ENCODE measurements at regions not wholly inside any gene's neighbourhood (a gene's known extent, or its start where the extent isn't known, plus 50 kb on each side); places are given as distances from the start of the nearest gene placed in this dataset.

GRCh38 chr6:44627883-44628271 is 240.4 kb downstream of the CDC5L start:
- no peak for DNase-seq (ENCODE audit: low spot score in 2 of 2)
- WGBS, result 89% methylated on average over 7 of the region's 7 CpGs

GRCh38 chr6:44628347-44628746 is 240.8 kb downstream of the CDC5L start:
- no peaks in the 10 kb centered on the region for H3K36me3 ChIP-seq
- 80% methylated on average over 3 of the region's 3 CpGs for WGBS
- no peak for DNase-seq (ENCODE audit: low spot score in 2 of 2)
- H3K9me3 ChIP-seq, result no peaks in the 10 kb centered on the region
- H3K27ac ChIP-seq, result no peak overlapping the region
- H3K4me3 ChIP-seq, result no peak overlapping the region
- TF ChIP-seq POLR2AphosphoS5 (IDR thresholded peaks at IDR 0.05), result no peak
- no peak for TF ChIP-seq EP300 (IDR thresholded peaks at IDR 0.05)
- TF ChIP-seq, protein P1, sequence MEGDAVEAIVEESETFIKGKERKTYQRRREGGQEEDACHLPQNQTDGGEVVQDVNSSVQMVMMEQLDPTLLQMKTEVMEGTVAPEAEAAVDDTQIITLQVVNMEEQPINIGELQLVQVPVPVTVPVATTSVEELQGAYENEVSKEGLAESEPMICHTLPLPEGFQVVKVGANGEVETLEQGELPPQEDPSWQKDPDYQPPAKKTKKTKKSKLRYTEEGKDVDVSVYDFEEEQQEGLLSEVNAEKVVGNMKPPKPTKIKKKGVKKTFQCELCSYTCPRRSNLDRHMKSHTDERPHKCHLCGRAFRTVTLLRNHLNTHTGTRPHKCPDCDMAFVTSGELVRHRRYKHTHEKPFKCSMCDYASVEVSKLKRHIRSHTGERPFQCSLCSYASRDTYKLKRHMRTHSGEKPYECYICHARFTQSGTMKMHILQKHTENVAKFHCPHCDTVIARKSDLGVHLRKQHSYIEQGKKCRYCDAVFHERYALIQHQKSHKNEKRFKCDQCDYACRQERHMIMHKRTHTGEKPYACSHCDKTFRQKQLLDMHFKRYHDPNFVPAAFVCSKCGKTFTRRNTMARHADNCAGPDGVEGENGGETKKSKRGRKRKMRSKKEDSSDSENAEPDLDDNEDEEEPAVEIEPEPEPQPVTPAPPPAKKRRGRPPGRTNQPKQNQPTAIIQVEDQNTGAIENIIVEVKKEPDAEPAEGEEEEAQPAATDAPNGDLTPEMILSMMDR (IDR thresholded peaks at IDR 0.05), result no peak
- TF ChIP-seq POLR2A (IDR thresholded peaks at IDR 0.05), result no peak
- no peaks in the 10 kb centered on the region for H3K27me3 ChIP-seq
- no peaks in the 10 kb centered on the region for H3K4me1 ChIP-seq

More at GRCh38 chr6:44627883-44628271, 240.4 kb downstream of the CDC5L start:
- TF ChIP-seq POLR2A (IDR thresholded peaks at IDR 0.05) (no peak), EP300 (IDR thresholded peaks at IDR 0.05) (no peak)
- H3K36me3 ChIP-seq, result no peaks in the 10 kb centered on the region
- H3K9me3 ChIP-seq, result no peaks in the 10 kb centered on the region
- H3K4me3 ChIP-seq, result no peak overlapping the region
- no peaks in the 10 kb centered on the region for H3K4me1 ChIP-seq
- no peaks in the 10 kb centered on the region for H3K27me3 ChIP-seq
- H3K27ac ChIP-seq, result no peak overlapping the region

DNA sequence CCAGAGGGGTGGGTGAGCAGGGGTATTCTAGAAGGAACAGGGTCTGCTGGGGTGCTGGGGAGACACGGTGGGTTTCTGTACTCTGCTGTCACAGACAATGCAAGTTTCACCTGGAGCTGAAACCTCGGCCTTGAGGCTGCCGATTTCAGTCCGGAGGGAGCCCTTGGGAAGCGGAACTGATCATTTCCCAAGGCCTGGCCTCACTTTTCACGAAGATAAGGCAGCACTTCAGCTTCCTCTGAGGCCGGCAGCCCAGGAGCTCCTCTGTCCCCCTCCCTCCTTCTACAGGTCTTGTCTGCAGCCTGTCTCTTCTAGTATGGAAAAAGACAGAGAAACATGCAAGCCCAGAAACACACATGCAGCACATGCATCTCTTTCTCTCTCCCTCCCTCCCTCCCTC is 242.1 kb downstream of the CDC5L start:
- TF ChIP-seq POLR2A (IDR thresholded peaks at IDR 0.05) (no peak), POLR2AphosphoS5 (IDR thresholded peaks at IDR 0.05) (no peak), EP300 (IDR thresholded peaks at IDR 0.05) (no peak)
- TF ChIP-seq, protein P1 (IDR thresholded peaks at IDR 0.05), result no peak
- no peak overlapping the region for H3K27ac ChIP-seq
- 75% methylated on average over 7 of the region's 7 CpGs for WGBS
- H3K36me3 ChIP-seq, result no peaks in the 10 kb centered on the region
- H3K4me1 ChIP-seq, result no peaks in the 10 kb centered on the region
- H3K9me3 ChIP-seq, result no peaks in the 10 kb centered on the region
- no peak for DNase-seq (ENCODE audit: low spot score in 2 of 2)
- no peak overlapping the region for H3K4me3 ChIP-seq
- H3K27me3 ChIP-seq, result peaks cover 6% of the 10 kb centered on the region

DNA sequence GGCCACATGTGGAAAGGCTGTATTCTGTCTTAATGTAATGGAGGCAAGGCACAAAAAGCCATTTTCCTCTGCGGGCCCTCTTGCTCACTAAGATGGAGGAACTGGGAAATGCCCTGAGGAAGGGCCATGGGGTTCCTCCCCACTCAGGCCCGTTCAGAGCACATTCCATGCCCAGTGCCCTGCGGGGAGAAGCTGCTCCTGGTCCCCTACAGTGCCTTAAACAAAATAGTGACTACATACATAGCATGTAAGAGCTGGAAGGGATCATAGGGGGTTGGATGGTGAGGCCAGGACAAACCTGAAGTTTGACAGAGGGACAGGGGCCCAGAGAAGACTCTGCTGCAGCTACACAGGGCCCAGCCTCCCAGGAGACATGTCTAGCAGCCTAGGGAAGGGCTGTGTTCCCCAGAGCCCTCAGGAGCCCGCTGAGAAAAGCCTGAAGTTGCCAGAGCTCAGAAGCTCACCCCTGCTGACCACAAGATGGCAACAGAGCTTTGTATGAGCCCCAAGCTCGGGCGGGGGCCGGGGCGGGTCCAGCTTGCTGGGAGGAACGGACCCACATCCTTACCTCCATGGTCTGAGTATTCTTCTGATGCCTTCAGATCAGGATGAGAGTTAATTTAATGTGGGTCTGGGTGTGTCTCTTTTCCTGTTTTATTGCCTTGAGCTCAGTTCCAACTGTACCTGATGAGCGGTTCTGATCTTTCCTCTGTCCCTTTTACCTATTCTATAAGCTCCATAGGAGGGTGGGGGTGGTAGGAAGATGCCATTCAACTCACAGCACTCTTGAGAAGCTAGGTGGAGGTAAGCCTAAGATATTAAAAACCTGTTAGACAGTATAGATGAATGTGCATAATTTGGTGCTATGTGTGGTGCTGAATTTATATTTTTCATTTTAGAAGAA is 242.9 kb downstream of the CDC5L start:
- DNase-seq (ENCODE audit: low spot score in 2 of 2), result no peak
- TF ChIP-seq POLR2A (IDR thresholded peaks at IDR 0.05) (no peak), POLR2AphosphoS5 (IDR thresholded peaks at IDR 0.05) (no peak), EP300 (IDR thresholded peaks at IDR 0.05) (no peak)
- TF ChIP-seq, protein P1 (IDR thresholded peaks at IDR 0.05), result peak in 1 of 2 donors; percentile 10
- WGBS, result 36% methylated on average over 6 of the region's 10 CpGs
- H3K36me3 ChIP-seq, result no peaks in the 10 kb centered on the region
- no peaks in the 10 kb centered on the region for H3K9me3 ChIP-seq
- H3K4me1 ChIP-seq, result no peaks in the 10 kb centered on the region
- no peak overlapping the region for H3K27ac ChIP-seq
- H3K4me3 ChIP-seq, result no peak overlapping the region
- H3K27me3 ChIP-seq, result peaks cover 8% of the 10 kb centered on the region

DNA sequence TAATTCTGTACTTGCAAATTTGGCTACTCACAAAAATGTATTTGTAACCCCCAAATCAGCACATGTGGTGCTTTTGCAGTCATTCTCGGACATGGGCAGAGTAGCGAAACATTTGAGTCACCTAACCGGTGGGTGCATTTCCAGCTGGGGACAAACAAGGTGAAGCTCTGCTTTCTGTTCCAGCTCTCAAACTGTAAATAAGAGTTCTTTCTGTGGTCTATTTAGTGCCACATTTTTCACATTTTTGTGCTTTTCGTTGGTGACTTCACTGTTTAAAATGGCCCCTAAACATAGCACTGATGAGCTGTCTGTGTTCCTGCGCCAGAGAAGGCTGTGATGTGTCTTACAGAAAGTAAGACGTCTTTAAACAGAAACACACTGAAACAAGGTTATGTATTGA is 244.5 kb downstream of the CDC5L start:
- DNase-seq (ENCODE audit: low spot score in 2 of 2), result no peak
- Histone ChIP-seq H3K4me3 (no peak overlapping the region), H3K9me3 (no peaks in the 10 kb centered on the region), H3K27ac (no peak overlapping the region), H3K27me3 (peaks cover 17% of the 10 kb centered on the region), H3K4me1 (no peaks in the 10 kb centered on the region), H3K36me3 (no peaks in the 10 kb centered on the region)
- 85% methylated on average over 6 of the region's 6 CpGs for WGBS
- no peak for TF ChIP-seq EP300 (IDR thresholded peaks at IDR 0.05)

DNA sequence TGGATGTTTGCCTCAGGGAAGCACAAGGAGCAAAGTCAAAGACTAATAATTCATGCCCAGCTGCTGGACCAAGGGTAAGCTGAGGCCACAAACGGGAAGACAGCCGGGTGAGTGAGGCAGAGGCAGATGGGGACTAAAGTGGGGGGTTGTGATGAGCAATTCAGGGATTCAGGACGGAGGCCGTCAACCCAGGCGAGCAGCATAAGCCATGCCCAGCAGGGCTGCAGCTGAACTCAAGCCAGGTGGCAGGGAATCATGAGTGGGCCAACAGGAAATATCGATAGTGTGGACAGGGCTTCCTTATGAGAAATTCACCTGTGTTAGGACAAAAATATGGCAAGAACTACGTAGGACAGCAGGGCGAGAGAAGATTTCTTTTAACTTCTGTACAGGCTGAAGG is 246.8 kb downstream of the CDC5L start:
- H3K4me1 ChIP-seq, result no peaks in the 10 kb centered on the region
- no peak overlapping the region for H3K27ac ChIP-seq
- no peak for DNase-seq (ENCODE audit: low spot score in 2 of 2)
- H3K9me3 ChIP-seq, result no peaks in the 10 kb centered on the region
- 87% methylated on average over 8 of the region's 8 CpGs for WGBS
- TF ChIP-seq EP300 (IDR thresholded peaks at IDR 0.05), result no peak
- TF ChIP-seq, protein P1 (IDR thresholded peaks at IDR 0.05), result no peak
- TF ChIP-seq POLR2AphosphoS5 (IDR thresholded peaks at IDR 0.05), result no peak
- TF ChIP-seq POLR2A (IDR thresholded peaks at IDR 0.05), result no peak
- H3K4me3 ChIP-seq, result no peak overlapping the region
- no peaks in the 10 kb centered on the region for H3K36me3 ChIP-seq
- H3K27me3 ChIP-seq, result peaks cover 17% of the 10 kb centered on the region

Data from suprapubic skin (tissue), 4 donors.